ENCODE measurements at regions not wholly inside any gene's neighbourhood (a gene's known extent, or its start where the extent isn't known, plus 50 kb on each side); places are given as distances from the start of the nearest gene placed in this dataset.
"Not testable (repeated sequence)": the region's sequence is repeated elsewhere in the genome, so short reads cannot be mapped to it uniquely, and the experiment has no call there.

DNA sequence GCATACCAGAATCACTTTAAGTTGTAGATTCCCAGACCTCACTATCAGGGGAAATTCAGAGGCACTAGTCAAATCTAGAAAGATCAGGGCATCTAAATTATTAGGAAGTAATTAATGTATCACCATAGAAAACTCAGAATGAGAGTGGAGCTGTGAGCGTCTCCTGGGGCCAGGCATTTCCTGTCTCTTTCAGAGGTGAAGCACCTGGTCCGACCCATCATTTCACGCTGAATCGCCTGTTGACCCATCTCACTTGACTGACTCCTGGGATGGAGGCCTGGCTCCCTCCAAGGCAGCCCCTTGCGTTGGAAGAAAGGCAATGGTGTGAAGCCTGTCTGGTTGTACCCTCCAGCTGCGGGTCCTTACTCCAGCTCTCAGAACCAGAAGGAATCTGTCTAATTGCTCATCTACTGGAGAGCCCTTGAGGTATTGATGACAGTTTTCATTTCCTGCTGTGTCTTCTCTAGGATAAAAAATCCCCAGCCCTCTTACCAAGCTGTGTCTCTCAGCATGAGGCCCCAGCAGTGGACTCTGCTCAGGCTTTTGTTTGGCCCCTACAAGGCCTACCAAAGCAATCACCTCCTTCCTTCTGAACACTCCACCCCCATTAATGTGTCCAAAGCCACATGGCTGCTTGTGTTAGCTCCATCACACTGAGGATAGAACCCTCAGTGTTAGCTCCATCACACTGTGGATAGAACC lies 93.2 kb upstream of the SYT13 start:
- H3K9me3 Mint-ChIP-seq, result no peaks in the 10 kb centered on the region
- no peak overlapping the region for H3K4me3 Mint-ChIP-seq
- H3K27ac Mint-ChIP-seq, result no peak overlapping the region
- no peaks in the 10 kb centered on the region for H3K36me3 Mint-ChIP-seq (ENCODE audit: low read depth)
- peaks cover 3% of the 10 kb centered on the region for H3K27me3 Mint-ChIP-seq
- H3K4me1 Mint-ChIP-seq (ENCODE audit: low read depth), result peaks cover 12% of the 10 kb centered on the region

DNA sequence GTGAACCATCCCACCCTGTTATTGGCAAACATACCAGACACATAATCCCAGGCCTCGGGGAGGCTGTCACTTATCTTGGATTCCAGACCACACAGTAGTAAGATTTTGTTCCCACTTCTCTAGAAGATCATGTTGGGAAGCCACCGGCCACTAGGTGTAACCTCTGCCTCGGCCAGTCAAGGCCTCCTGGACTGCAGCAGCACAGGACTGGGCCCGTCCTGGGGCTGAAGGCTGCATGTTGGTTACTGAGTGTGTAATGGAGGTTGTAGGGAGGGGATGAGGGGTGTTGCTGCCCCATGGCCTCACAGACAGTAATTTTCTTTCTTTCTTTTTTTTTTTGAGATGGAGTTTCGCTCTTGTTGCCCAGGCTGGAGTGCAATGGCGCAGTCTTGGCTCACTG lies 92.4 kb upstream of the SYT13 start:
- no peaks in the 10 kb centered on the region for H3K9me3 Mint-ChIP-seq
- peaks cover 14% of the 10 kb centered on the region for H3K4me1 Mint-ChIP-seq (ENCODE audit: low read depth)
- H3K4me3 Mint-ChIP-seq, result no peak overlapping the region
- no peak overlapping the region for H3K27ac Mint-ChIP-seq
- H3K27me3 Mint-ChIP-seq, result peaks cover under 1% of the 10 kb centered on the region
- H3K36me3 Mint-ChIP-seq (ENCODE audit: low read depth), result no peaks in the 10 kb centered on the region

DNA sequence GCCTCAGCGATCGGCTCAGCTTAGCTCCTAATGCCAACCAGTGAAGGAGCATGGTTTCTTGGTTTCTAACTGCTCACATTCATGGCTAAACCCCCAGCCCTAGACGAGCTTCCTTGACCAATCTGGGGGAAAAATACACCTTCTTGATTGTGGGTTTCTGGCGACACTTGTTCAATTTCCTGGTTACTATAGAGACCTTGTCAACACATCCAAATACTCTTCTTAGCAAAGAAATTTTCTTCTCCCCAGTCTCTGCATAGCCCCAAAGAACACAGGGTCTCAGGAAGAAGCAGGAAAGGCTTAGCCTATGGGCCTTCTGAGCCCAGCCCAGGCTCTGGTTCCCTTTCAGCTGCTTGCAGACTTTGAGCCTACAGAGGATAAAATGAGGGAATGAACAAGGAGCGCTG lies 88.5 kb upstream of the SYT13 start:
- H3K36me3 Mint-ChIP-seq (ENCODE audit: low read depth), result no peaks in the 10 kb centered on the region
- peaks cover 20% of the 10 kb centered on the region for H3K27me3 Mint-ChIP-seq
- H3K9me3 Mint-ChIP-seq, result no peaks in the 10 kb centered on the region
- no peak overlapping the region for H3K27ac Mint-ChIP-seq
- H3K4me3 Mint-ChIP-seq, result no peak overlapping the region
- peaks cover 18% of the 10 kb centered on the region for H3K4me1 Mint-ChIP-seq (ENCODE audit: low read depth)

DNA sequence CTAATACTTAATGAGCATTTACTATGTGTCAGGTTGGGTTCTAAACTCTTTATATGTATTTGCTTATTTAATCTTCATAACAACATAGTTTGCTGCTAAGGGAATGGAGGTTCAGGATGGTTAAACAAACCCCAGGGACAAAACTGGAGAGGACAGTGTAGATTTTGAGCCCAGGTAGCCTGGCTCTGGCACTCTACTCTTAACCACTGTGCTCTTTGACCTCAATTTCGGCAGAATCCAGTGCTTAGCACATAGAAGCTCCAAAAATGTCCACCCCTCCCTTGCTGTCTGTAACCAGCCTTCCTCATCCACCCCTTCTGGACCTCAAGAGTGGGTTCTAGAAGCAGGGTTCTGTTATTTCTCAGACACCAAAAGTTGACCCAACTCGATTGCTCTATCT lies 88.0 kb upstream of the SYT13 start:
- Mint-ChIP-seq H3K27ac (no peak overlapping the region), H3K27me3 (peaks cover 20% of the 10 kb centered on the region), H3K9me3 (no peaks in the 10 kb centered on the region), H3K4me1 (ENCODE audit: low read depth) (peaks cover 18% of the 10 kb centered on the region), H3K36me3 (ENCODE audit: low read depth) (no peaks in the 10 kb centered on the region), H3K4me3 (no peak overlapping the region)

DNA sequence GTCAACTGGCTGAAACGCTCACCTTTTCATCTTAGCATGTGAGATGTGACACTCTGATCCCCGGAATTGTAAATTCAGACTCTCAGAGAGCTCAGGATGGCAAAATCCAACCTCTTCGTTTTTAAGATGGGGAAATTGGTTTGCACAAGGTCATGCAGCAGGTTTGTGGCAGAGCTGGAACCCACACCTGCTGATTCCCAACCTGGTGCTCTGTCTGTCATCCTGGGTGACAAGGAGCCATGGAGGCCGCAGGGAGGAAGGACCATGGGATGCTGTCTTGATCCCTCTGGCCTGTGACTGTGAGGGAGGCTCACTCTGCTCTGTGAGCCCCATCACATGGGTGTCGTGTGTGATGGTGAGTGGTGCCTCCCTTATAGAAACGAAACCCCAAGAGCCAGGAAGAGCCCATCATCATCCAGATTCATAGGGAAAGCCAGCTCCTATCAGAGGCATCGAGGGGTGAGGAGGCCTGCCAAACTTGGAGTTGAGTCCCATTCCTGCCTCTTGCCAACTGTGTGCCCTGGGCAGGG lies 87.4 kb upstream of the SYT13 start:
- Mint-ChIP-seq H3K4me1 (ENCODE audit: low read depth) (peaks cover 18% of the 10 kb centered on the region), H3K4me3 (no peak overlapping the region), H3K27me3 (peaks cover 22% of the 10 kb centered on the region), H3K36me3 (ENCODE audit: low read depth) (no peaks in the 10 kb centered on the region), H3K9me3 (no peaks in the 10 kb centered on the region), H3K27ac (no peak overlapping the region)

DNA sequence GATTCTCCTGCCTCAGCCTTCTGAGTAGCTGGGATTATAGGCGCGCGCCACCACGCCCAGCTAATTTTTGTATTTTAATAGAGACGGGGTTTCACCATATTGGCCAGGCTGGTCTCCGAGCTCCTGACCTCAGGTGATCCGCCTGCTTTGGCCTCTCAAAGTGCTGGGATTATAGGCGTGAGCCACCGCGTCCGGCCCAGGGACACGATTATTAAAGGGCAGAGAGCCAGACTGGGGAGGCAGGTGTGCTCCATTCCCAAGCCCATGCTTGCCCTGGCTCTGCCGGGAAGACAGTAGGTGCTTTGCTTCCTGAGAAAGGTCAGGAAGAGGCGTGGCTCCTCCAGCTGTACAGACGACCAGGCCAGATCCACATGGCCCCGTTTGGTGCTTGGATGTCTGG lies 86.3 kb upstream of the SYT13 start:
- not testable (repeated sequence) for H3K27ac Mint-ChIP-seq; H3K9me3 Mint-ChIP-seq; H3K4me3 Mint-ChIP-seq; H3K36me3 Mint-ChIP-seq (ENCODE audit: low read depth)
- Mint-ChIP-seq H3K4me1 (ENCODE audit: low read depth) (peaks cover 18% of the 10 kb centered on the region), H3K27me3 (peaks cover 29% of the 10 kb centered on the region)

DNA sequence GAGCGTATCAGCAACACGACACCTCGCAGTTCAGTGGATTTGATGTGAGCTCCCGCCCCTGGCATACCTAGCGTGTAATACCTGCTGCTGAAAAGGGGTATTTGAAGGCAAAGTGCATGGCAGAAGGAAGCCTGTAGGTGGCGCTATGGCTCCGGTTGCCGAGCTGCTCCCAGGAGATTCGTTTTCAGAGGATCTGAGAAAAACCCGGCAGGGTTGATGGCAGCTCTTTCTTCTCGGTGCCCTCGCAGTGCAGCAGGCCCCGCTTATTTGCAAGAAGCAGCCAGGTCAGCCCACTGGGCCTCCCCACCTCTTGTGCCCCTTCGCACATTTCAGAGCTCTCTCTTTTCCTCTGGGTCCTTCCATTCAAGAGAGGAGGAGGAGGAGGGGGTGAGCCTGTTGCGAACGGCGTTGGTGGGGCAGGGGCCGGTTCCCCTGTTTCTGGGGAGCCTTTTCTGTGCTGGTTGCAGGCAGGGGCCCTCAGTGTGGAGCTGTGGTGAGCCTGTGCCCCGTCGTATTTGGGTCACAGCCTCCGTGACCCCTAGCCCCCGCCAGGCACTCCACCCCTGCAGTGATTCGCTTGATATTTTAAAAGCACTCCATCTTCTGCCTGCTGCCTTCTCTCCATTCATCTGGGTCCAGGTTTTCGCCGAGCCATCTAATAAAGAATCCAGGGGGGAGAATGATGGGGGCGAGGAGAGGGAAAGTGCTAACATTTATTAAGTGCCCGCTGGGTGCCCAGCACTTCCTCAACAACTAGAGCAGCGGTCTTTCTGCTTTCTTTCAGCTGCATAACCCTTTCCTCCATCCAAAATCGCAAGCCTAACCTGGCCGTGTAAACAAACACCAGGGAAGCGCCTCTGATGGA lies 85.3 kb upstream of the SYT13 start:
- Mint-ChIP-seq H3K4me3 (no peak overlapping the region), H3K27ac (no peak overlapping the region), H3K27me3 (peaks cover 29% of the 10 kb centered on the region), H3K9me3 (no peaks in the 10 kb centered on the region), H3K36me3 (ENCODE audit: low read depth) (no peaks in the 10 kb centered on the region), H3K4me1 (ENCODE audit: low read depth) (peaks cover 18% of the 10 kb centered on the region)

DNA sequence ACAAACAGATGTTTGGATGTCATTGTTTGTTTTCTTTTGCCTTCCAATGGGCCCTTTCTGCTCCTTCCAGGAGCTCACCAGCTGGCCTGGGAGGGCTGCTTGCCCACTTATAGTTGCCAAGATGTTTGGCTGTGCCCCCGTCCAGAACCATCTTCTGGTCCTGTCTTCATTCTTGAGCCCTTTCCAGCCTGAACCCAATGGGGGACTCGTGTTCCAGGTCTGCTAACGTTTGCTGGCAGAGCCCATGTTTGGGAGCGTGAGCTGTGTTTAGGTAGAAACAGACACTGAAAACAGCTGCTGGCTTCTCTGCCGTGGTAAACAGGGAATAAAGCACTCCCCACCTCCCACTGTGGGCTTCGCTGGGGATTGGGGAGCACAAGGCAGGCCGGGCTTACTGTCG lies 83.2 kb upstream of the SYT13 start:
- H3K36me3 Mint-ChIP-seq (ENCODE audit: low read depth), result no peaks in the 10 kb centered on the region
- peaks cover 32% of the 10 kb centered on the region for H3K27me3 Mint-ChIP-seq
- no peak overlapping the region for H3K4me3 Mint-ChIP-seq
- H3K9me3 Mint-ChIP-seq, result no peaks in the 10 kb centered on the region
- no peak overlapping the region for H3K27ac Mint-ChIP-seq
- H3K4me1 Mint-ChIP-seq (ENCODE audit: low read depth), result peaks cover 7% of the 10 kb centered on the region

DNA sequence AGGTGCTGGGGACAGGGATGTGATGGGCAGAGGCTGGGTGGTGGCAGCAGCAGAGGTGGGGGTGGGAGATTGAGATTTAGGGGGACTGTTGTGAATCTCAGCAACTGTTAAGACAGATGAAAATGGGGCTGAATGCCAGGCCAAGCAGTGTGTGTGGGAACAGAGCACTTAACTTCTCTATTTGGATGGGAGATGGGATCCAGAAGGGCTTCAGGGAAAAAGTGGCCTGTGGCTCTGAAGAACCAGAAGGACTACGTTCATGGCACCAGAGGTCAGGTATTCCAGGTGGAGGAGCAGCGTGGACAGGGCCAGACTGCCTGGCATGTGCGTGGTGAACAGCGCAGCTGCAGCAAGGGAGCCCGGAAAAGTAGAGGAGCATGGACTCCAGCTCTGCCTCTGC lies 82.6 kb upstream of the SYT13 start:
- H3K36me3 Mint-ChIP-seq (ENCODE audit: low read depth), result no peaks in the 10 kb centered on the region
- no peaks in the 10 kb centered on the region for H3K9me3 Mint-ChIP-seq
- H3K27ac Mint-ChIP-seq, result no peak overlapping the region
- H3K27me3 Mint-ChIP-seq, result peaks cover 37% of the 10 kb centered on the region
- no peak overlapping the region for H3K4me3 Mint-ChIP-seq
- peaks cover 4% of the 10 kb centered on the region for H3K4me1 Mint-ChIP-seq (ENCODE audit: low read depth)

DNA sequence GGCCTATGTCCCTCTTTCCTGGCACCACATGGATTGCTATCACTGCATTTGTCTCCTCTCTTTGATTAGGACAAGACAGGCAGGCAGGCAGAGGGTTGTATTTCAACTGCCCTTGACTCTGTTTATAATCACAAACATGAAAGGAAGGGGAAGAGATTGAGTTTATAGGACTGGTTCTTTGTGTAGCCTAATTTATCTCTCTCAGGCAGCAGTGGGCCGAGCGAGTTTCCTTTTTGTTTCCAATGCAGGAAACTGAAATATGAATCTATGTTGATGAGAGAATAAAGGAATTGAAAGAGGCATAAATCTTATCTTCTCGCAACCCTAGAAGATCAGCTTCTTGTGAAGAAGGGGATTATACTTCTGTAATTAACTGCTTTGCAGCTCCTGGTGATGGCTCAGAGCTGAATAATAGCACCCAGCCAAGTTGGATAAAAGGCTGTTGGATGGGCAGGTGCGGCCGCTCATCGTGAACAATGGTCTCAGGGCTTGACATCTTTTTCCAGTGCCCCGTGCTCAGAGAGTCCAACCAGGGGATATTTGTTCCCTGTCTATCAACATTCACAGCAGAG lies 80.6 kb upstream of the SYT13 start:
- Mint-ChIP-seq H3K27ac (no peak overlapping the region), H3K36me3 (ENCODE audit: low read depth) (no peaks in the 10 kb centered on the region), H3K4me3 (no peak overlapping the region), H3K9me3 (no peaks in the 10 kb centered on the region), H3K4me1 (ENCODE audit: low read depth) (peaks cover 4% of the 10 kb centered on the region), H3K27me3 (peaks cover 33% of the 10 kb centered on the region)

DNA sequence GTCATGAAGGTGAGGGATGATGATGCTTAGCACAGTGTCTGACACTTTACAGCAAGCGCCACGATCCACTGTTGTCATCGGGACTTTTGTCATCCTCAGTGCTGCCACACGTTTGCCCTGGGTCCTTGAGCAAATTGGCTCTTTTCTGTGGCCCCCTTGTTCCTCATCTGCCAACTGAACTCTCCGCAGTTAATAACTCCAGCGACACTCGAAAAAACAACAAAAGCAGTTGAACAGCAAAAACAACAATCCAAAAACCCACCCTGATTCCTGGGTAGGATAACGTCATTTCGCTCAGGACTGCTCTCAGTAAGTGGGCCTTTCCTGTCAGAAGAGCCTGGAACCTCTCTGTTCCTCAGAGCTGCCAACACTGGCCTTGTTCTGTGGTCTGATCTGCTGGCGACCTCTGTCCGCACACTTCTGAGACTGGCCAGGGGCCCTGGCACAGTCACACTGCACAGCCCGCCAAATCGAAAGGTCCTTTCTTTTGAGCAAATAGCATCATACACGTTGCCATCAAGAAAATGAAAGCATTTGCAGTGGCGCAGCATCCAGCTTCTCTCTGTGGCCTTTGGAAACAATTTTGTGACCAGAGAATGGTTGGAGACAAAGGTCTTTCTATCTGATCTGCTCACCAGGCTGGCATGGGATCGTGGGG lies 79.9 kb upstream of the SYT13 start:
- Mint-ChIP-seq H3K27ac (no peak overlapping the region), H3K4me1 (ENCODE audit: low read depth) (peaks cover 2% of the 10 kb centered on the region), H3K36me3 (ENCODE audit: low read depth) (no peaks in the 10 kb centered on the region), H3K4me3 (no peak overlapping the region), H3K27me3 (peaks cover 31% of the 10 kb centered on the region), H3K9me3 (no peaks in the 10 kb centered on the region)

DNA sequence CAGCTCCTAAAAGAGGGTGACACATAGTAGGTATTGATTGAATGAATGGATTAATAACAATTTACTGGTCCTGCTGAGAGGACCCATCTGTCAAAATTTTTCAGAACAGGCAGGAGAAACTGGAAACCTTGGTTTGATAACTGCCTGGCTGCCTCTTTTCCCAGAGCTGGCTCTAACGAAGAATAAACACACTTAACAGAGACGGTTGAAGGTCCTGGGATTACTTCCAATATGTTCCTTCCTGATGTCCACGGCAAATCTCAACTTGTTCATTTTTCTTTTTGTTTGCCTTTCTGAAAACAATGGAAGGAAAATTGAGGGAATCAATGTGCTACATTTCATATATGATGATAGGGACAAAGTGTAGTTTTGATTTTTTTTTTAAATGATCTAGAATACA lies 76.5 kb upstream of the SYT13 start:
- H3K27ac Mint-ChIP-seq, result no peak overlapping the region
- H3K27me3 Mint-ChIP-seq, result peaks cover 15% of the 10 kb centered on the region
- no peak overlapping the region for H3K4me3 Mint-ChIP-seq
- no peaks in the 10 kb centered on the region for H3K9me3 Mint-ChIP-seq
- H3K36me3 Mint-ChIP-seq (ENCODE audit: low read depth), result no peaks in the 10 kb centered on the region
- H3K4me1 Mint-ChIP-seq (ENCODE audit: low read depth), result no peaks in the 10 kb centered on the region

DNA sequence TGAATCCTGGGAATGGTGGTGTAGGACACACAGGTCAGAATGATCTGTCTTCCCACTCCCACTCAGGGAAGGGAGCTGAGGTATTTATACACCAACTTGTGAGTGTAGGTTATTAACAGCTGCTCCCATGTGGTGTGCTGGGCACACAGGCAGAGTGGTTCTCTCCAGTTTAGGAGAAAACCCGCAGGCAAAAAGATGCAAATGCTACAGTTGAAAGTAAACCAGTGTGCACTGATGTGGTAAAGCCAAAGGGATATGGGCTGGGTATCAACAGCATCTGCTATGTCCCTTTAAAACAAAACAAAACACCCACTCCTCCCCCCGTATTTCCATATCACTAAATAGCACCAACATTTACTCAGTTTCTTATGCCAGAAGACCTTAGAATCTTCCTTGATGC lies 75.4 kb upstream of the SYT13 start:
- Mint-ChIP-seq H3K27me3 (peaks cover 15% of the 10 kb centered on the region), H3K4me3 (no peak overlapping the region), H3K27ac (no peak overlapping the region), H3K9me3 (no peaks in the 10 kb centered on the region), H3K4me1 (ENCODE audit: low read depth) (no peaks in the 10 kb centered on the region), H3K36me3 (ENCODE audit: low read depth) (no peaks in the 10 kb centered on the region)

DNA sequence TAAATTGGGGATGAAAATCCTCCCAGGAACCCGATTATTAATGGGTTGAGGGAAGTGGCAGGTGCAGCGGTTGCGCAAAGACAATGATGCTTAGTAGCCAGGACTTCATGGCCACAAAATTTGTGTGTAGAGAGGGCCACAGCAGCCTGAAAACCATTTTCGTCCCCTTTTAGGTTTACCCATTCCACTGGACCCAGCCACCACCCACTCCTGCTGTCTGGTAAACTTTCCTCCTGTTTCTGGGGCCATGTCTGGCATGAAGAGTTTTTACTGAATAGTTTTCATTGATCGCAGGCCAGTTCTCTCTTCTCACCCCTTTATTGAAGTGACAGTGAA lies 69.5 kb upstream of the SYT13 start:
- Mint-ChIP-seq H3K27ac (peak overlapping the region; percentile 52), H3K36me3 (ENCODE audit: low read depth) (no peaks in the 10 kb centered on the region)

More for the DNA sequence above, 69.5 kb upstream of the SYT13 start:
- H3K4me3 Mint-ChIP-seq, result peak overlapping the region; percentile 81
- H3K9me3 Mint-ChIP-seq, result no peaks in the 10 kb centered on the region
- H3K4me1 Mint-ChIP-seq (ENCODE audit: low read depth), result peaks cover 16% of the 10 kb centered on the region
- peaks cover 7% of the 10 kb centered on the region for H3K27me3 Mint-ChIP-seq

Measured in stimulated activated naive CD8-positive, alpha-beta T cell treated with anti-CD3 and anti-CD28 coated beads, Interleukin-15, Interleukin-2, amounts not matched to agents 100 ng/mL and 50 ng/mL, for 24 hours (primary cell).